Loucy (cell line): ENCODE measurements at regions not wholly inside any gene's neighbourhood (a gene's known extent, or its start where the extent isn't known, plus 50 kb on each side); places are given as distances from the start of the nearest gene placed in this dataset.

ENCODE experiments used
- H2AFZ ChIP-seq: fragments of 200-600 bp; sonication (generic); 2 replicates; pipeline ENCODE4 v1.6.0; 2016; ENCODE audit warnings: antibody characterized with exemption, mild to moderate bottlenecking, low read length, moderate library complexity
- H3F3A ChIP-seq: fragments of 200-600 bp; 2 replicates; pipeline ENCODE4 v1.6.0; 2016; ENCODE audit warnings: antibody characterized with exemption, low read depth, mild to moderate bottlenecking
- H3K27me3 ChIP-seq: fragments of 200-600 bp; sonication (generic); 2 replicates; pipeline ENCODE4 v1.6.1; 2014; ENCODE audit warnings: low read length, mild to moderate bottlenecking; ENCODE audit not compliant: insufficient read depth, poor library complexity, severe bottlenecking
- H3K36me3 ChIP-seq: fragments of 200-600 bp; sonication (generic); 2 replicates; pipeline ENCODE4 v1.6.1; 2016; ENCODE audit warnings: low read length; ENCODE audit not compliant: insufficient read depth
- H3K4me1 ChIP-seq: fragments of 200-600 bp; sonication (generic); 2 replicates; pipeline ENCODE4 v1.5.1; 2014; ENCODE audit warnings: low read length, mild to moderate bottlenecking; ENCODE audit not compliant: insufficient read depth, poor library complexity, severe bottlenecking
- H3K4me2 ChIP-seq: fragments of 200-600 bp; sonication (generic); 2 replicates; pipeline ENCODE4 v1.6.0; 2014; ENCODE audit warnings: antibody characterized with exemption, low read length, low read depth, mild to moderate bottlenecking; ENCODE audit not compliant: poor library complexity, severe bottlenecking
- H3K4me3 ChIP-seq: fragments of 200-600 bp; sonication (generic); 2 replicates; pipeline ENCODE4 v1.5.1; 2014; ENCODE audit warnings: low read length, mild to moderate bottlenecking, mixed read lengths; ENCODE audit not compliant: poor library complexity, severe bottlenecking
- H3K79me2 ChIP-seq: fragments of 200-600 bp; sonication (generic); 2 replicates; pipeline ENCODE4 v1.6.1; 2014; ENCODE audit warnings: low read length; ENCODE audit not compliant: insufficient read depth
- H3K9ac ChIP-seq: fragments of 200-600 bp; sonication (generic); 2 replicates; pipeline ENCODE4 v1.6.0; 2014; ENCODE audit warnings: mild to moderate bottlenecking, low read depth, low read length, moderate library complexity; ENCODE audit not compliant: poor library complexity, severe bottlenecking
- H3K9me2 ChIP-seq: fragments of 200-600 bp; sonication (generic); replicated peaks from 2 replicates; pipeline ENCODE4 v1.6.1; 2016; ENCODE audit warnings: low read depth, low read length, mixed read lengths
- H3K9me3 ChIP-seq: fragments of 200-600 bp; sonication (generic); 2 replicates; pipeline ENCODE4 v1.6.1; 2014; ENCODE audit warnings: mild to moderate bottlenecking, antibody characterized with exemption, low read length, low read depth; ENCODE audit not compliant: insufficient read depth
- H4K20me1 ChIP-seq: fragments of 200-600 bp; sonication (generic); 2 replicates; pipeline ENCODE4 v1.6.0; 2014; ENCODE audit warnings: antibody characterized with exemption, low read length, mild to moderate bottlenecking; ENCODE audit not compliant: insufficient read depth, poor library complexity, severe bottlenecking
- EZH2phosphoT487 ChIP-seq: fragments of 200-600 bp; IDR thresholded peaks from 2 replicates; pipeline ENCODE4 v1.6.1; 2018; ENCODE audit warnings: antibody characterized with exemption, mild to moderate bottlenecking, moderate library complexity, borderline replicate concordance
- TF ChIP-seq, protein P1 (sequence below): fragments of 200-600 bp; sonication (generic); conservative IDR thresholded peaks from 2 replicates; pipeline ENCODE4 v1.5.1; 2014; ENCODE audit warnings: mild to moderate bottlenecking, antibody characterized with exemption, low read length

DNA sequence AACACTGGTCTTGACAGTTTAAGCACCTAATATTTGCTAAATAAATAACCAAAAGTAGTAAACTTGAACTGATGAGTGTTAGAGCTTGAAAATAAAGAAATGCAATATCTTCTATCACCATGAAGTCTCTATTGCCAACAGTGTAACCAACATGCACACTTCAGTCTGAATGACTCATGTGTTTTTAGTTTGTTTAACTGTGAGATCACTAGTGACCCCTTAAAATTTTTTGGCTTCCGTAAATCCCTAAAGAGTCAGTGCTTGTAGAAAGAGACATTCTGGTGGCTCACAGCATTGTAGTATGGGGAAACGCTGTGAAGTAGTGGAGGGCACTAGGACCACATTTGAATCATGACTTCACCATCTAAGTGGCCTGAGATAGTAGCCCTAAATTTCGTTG is 341.1 kb downstream of the PMP22 start:
- peaks cover 5% of the 10 kb centered on the region; the same call in 1 of the 2 replicates for H3K9me3 ChIP-seq
- no peak overlapping the region for H3K4me3 ChIP-seq
- no peaks in the 10 kb centered on the region for H3K36me3 ChIP-seq
- no peak overlapping the region for H3K9ac ChIP-seq
- no peak for TF ChIP-seq EZH2phosphoT487
- no peak overlapping the region for H2AFZ ChIP-seq
- H3K4me1 ChIP-seq = no peaks in the 10 kb centered on the region
- no peaks in the 10 kb centered on the region for H3K9me2 ChIP-seq
- H3K4me2 ChIP-seq = no peak overlapping the region
- no peaks in the 10 kb centered on the region for H3F3A ChIP-seq
- no peaks in the 10 kb centered on the region for H4K20me1 ChIP-seq
- no peaks in the 10 kb centered on the region for H3K27me3 ChIP-seq
- no peaks in the 10 kb centered on the region for H3K79me2 ChIP-seq

DNA sequence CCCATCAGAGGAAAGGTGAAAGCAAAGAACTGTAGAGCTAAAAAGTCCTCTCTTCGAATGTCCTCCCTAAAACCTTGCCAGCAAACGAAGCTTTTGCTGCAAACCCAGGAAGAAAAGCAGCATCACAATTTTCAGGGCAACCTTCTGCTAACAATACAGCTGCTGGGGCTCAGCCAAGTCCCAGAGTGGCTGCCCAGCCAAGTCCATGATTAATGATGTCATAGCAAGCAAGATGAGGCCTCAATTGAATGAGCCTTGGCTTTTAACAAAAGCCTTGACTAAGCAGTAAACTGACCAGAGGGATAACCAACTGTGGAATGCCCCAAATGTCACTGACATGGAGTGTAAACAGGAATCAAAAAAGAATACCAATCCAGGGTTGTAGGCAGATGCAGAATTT is 342.7 kb downstream of the PMP22 start:
- Histone ChIP-seq H3K4me1 (no peaks in the 10 kb centered on the region), H3K4me3 (no peak overlapping the region), H3K9me2 (no peaks in the 10 kb centered on the region), H2AFZ (no peak overlapping the region), H4K20me1 (no peaks in the 10 kb centered on the region), H3K4me2 (no peak overlapping the region), H3K27me3 (no peaks in the 10 kb centered on the region), H3K9ac (no peak overlapping the region), H3F3A (no peaks in the 10 kb centered on the region), H3K36me3 (no peaks in the 10 kb centered on the region), H3K9me3 (peaks cover 5% of the 10 kb centered on the region; the same call in 1 of the 2 replicates), H3K79me2 (no peaks in the 10 kb centered on the region)
- TF ChIP-seq EZH2phosphoT487 = no peak
- TF ChIP-seq, protein P1, sequence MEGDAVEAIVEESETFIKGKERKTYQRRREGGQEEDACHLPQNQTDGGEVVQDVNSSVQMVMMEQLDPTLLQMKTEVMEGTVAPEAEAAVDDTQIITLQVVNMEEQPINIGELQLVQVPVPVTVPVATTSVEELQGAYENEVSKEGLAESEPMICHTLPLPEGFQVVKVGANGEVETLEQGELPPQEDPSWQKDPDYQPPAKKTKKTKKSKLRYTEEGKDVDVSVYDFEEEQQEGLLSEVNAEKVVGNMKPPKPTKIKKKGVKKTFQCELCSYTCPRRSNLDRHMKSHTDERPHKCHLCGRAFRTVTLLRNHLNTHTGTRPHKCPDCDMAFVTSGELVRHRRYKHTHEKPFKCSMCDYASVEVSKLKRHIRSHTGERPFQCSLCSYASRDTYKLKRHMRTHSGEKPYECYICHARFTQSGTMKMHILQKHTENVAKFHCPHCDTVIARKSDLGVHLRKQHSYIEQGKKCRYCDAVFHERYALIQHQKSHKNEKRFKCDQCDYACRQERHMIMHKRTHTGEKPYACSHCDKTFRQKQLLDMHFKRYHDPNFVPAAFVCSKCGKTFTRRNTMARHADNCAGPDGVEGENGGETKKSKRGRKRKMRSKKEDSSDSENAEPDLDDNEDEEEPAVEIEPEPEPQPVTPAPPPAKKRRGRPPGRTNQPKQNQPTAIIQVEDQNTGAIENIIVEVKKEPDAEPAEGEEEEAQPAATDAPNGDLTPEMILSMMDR = no peak

DNA sequence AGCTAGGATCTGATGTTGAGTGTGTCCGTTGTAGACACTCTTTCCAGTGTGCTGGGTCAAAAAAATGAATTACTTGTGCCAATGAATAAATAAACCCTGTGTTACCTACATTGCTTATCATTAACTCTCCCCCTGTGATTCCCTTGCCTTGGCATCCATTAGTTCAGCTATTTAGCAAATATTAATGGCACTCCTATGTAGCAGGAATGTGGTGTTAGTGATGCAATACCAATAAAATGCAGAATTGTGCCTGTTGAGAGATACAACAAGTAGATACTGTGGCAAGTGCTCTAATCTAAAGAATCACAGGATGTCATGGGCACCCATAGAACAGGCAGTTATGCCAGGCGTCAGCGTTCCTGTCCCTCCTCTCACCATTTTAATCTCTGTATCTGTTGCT is 343.2 kb downstream of the PMP22 start:
- Histone ChIP-seq H3K27me3 (no peaks in the 10 kb centered on the region), H3K36me3 (no peaks in the 10 kb centered on the region), H3K9me2 (no peaks in the 10 kb centered on the region), H3F3A (no peaks in the 10 kb centered on the region), H3K9ac (no peak overlapping the region), H3K4me3 (no peak overlapping the region), H4K20me1 (no peaks in the 10 kb centered on the region), H2AFZ (no peak overlapping the region), H3K9me3 (peaks cover 5% of the 10 kb centered on the region; the same call in 1 of the 2 replicates), H3K79me2 (no peaks in the 10 kb centered on the region), H3K4me1 (no peaks in the 10 kb centered on the region), H3K4me2 (no peak overlapping the region)
- TF ChIP-seq, protein P1 = no peak
- no peak for TF ChIP-seq EZH2phosphoT487

DNA sequence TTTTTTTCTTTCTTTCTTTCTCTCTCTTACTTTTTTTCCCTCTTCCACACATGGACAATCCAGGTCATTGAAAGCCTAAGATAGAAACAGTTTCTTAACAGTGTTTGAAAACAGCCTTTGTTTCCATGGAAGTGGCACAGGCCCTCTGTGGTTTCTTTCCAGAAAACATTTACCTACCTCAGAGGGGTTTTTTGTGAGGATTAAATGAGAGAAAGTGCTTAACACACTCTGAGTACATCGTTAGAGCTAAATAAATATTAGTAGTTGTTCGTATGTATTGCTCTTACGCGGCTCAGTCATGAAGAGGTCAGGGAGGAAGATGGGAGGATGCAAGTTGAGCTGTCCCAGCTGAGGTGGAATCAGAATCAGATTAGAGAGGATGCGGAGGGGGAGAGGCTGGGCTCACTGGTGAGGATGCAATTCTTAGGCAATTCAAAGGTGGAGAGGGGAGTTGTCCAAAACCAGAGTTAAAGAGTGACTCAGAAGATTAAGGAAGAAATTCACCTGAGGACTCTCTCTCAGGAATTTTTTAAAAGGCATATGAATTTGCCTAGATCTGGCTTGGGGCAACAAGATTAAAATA is 345.4 kb downstream of the PMP22 start:
- Histone ChIP-seq H3K4me2 (no peak overlapping the region), H2AFZ (no peak overlapping the region), H3K9me2 (no peaks in the 10 kb centered on the region), H3K27me3 (no peaks in the 10 kb centered on the region), H4K20me1 (no peaks in the 10 kb centered on the region), H3K36me3 (no peaks in the 10 kb centered on the region), H3K79me2 (no peaks in the 10 kb centered on the region), H3K4me1 (no peaks in the 10 kb centered on the region), H3K9ac (no peak overlapping the region), H3F3A (no peaks in the 10 kb centered on the region), H3K9me3 (peaks cover 5% of the 10 kb centered on the region; the same call in 1 of the 2 replicates), H3K4me3 (no peak overlapping the region)
- TF ChIP-seq, protein P1 = no peak
- no peak for TF ChIP-seq EZH2phosphoT487
